ENCODE measurements at regions not wholly inside any gene's neighbourhood (a gene's known extent, or its start where the extent isn't known, plus 50 kb on each side); places are given as distances from the start of the nearest gene placed in this dataset.

DNA sequence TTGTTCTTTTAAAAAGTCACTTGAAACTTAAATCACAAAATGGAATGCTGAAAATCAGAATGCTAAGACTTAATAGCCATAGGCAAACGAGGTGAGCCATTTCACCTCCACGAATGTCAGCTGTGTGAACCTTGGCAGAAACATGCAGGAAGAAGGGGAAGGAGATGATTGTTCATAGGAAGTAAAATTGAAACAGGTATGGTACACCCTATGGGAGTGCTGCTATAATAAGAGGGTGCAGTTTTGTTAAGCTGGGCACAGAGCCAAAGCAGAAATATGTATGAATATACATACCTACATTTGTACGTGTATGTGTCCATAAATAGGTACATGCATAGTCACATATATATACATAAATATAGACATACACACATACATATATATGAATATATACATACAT, 51.0 kb upstream of the SPINK5 start:
- H3K36me3 Mint-ChIP-seq (ENCODE audit: low read depth), result no peaks in the 10 kb centered on the region
- Histone ChIP-seq H3K27ac (ENCODE audit: low read depth in 1 of 2, low read length in 2 of 2) (no peak overlapping the region), H3K4me3 (ENCODE audit: low read length) (no peak overlapping the region), H3K36me3 (ENCODE audit: insufficient read depth, low read length) (no peaks in the 10 kb centered on the region), H3K4me1 (ENCODE audit: insufficient read depth, low read length) (no peaks in the 10 kb centered on the region), H3K27me3 (ENCODE audit: control insufficient read depth in 1 of 2, insufficient read depth in 2 of 2, low read length in 2 of 2) (no peaks in the 10 kb centered on the region), H3K9me3 (ENCODE audit: control insufficient read depth in 1 of 2, insufficient read depth in 1 of 2, low read length in 2 of 2) (peaks cover 0 to 4% of the 10 kb centered on the region in 2 experiments)
- ChIA-PET POLR2A (no interaction called here), CTCF (interaction anchor here (0.6 kb wide), 1 partner anchor 759 kb away, joined by 3 read pairs; no protein-coding TSS in a partner anchor)
- no peaks in the 10 kb centered on the region for H3K4me1 Mint-ChIP-seq (ENCODE audit: low read depth)
- H3K27ac Mint-ChIP-seq, result no peak overlapping the region
- intact Hi-C loops (cut with DNase I, micrococcal nuclease), result no loop called here
- H3K9me3 Mint-ChIP-seq, result peaks cover 6% of the 10 kb centered on the region
- H3K4me3 Mint-ChIP-seq, result no peak overlapping the region
- no peak for DNase-seq
- TF ChIP-seq, protein P1, sequence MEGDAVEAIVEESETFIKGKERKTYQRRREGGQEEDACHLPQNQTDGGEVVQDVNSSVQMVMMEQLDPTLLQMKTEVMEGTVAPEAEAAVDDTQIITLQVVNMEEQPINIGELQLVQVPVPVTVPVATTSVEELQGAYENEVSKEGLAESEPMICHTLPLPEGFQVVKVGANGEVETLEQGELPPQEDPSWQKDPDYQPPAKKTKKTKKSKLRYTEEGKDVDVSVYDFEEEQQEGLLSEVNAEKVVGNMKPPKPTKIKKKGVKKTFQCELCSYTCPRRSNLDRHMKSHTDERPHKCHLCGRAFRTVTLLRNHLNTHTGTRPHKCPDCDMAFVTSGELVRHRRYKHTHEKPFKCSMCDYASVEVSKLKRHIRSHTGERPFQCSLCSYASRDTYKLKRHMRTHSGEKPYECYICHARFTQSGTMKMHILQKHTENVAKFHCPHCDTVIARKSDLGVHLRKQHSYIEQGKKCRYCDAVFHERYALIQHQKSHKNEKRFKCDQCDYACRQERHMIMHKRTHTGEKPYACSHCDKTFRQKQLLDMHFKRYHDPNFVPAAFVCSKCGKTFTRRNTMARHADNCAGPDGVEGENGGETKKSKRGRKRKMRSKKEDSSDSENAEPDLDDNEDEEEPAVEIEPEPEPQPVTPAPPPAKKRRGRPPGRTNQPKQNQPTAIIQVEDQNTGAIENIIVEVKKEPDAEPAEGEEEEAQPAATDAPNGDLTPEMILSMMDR (IDR thresholded peaks at IDR 0.05), result no peak
- no peak for ATAC-seq (ENCODE audit: poor library complexity)
- H3K27me3 Mint-ChIP-seq, result no peaks in the 10 kb centered on the region

DNA sequence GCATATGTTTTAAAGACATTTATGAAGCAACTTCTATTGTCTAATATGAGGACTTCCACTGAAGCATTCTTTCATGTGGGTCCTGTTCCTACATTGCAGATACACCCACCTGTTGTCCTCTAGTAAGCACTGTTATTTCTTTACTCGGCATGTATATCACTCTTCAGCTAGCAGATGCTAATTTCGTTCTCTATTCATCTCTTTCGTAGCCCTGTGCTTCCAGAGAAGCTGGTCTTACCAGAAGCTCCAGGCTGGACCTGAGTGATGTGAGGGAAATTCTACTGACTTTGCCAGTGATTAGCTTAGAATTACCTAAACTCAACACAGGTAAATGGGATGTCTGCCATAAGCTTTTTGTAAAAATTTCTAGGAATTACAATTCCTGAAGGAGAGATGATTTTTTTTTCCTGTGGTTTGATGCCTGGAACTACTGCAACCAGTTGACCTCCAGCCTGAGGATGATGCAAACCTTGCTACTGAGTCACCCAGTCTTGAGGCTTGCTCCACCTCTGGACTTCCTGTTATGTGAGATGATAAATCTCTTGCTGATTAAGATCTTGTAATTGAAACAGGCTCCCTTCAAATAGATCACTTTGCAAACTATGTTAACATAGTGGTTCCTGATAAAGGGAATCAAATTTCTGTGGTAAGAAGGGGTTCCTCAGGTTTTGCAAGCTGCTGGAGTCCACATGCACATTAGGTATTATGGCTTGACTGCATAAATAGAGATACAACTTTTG, 52.2 kb upstream of the SPINK5 start:
- DNase-seq, result peak in 2 of 14 experiments; percentile 6
- Histone ChIP-seq H3K36me3 (ENCODE audit: insufficient read depth, low read length) (no peaks in the 10 kb centered on the region), H3K27ac (ENCODE audit: low read depth in 1 of 2, low read length in 2 of 2) (no peak overlapping the region), H3K4me3 (ENCODE audit: low read length) (no peak overlapping the region), H3K27me3 (ENCODE audit: control insufficient read depth in 1 of 2, insufficient read depth in 2 of 2, low read length in 2 of 2) (no peaks in the 10 kb centered on the region), H3K4me1 (ENCODE audit: insufficient read depth, low read length) (no peaks in the 10 kb centered on the region), H3K9me3 (ENCODE audit: control insufficient read depth in 1 of 2, insufficient read depth in 1 of 2, low read length in 2 of 2) (peaks cover 0 to 4% of the 10 kb centered on the region in 2 experiments)
- H3K27me3 Mint-ChIP-seq, result no peaks in the 10 kb centered on the region
- ATAC-seq (ENCODE audit: poor library complexity), result no peak
- TF ChIP-seq, protein P1 (IDR thresholded peaks at IDR 0.05), result no peak
- no peaks in the 10 kb centered on the region for H3K36me3 Mint-ChIP-seq (ENCODE audit: low read depth)
- ChIA-PET POLR2A (no interaction called here), CTCF (no interaction called here)
- no peaks in the 10 kb centered on the region for H3K4me1 Mint-ChIP-seq (ENCODE audit: low read depth)
- no peak overlapping the region for H3K4me3 Mint-ChIP-seq
- intact Hi-C loops (cut with DNase I, micrococcal nuclease), result no loop called here
- H3K9me3 Mint-ChIP-seq, result peaks cover 6% of the 10 kb centered on the region
- no peak overlapping the region for H3K27ac Mint-ChIP-seq

GRCh38 chr5:148005788-148006520, 57.8 kb upstream of the SPINK5 start:
- H3K9me3 ChIP-seq (ENCODE audit: control insufficient read depth in 1 of 2, insufficient read depth in 1 of 2, low read length in 2 of 2), result peaks cover 15 to 17% of the 10 kb centered on the region in 2 experiments
- Mint-ChIP-seq H3K4me1 (ENCODE audit: low read depth) (no peaks in the 10 kb centered on the region), H3K9me3 (peaks cover 14% of the 10 kb centered on the region), H3K36me3 (ENCODE audit: low read depth) (no peaks in the 10 kb centered on the region), H3K27me3 (no peaks in the 10 kb centered on the region), H3K4me3 (no peak overlapping the region), H3K27ac (no peak overlapping the region)
- intact Hi-C loops (cut with DNase I, micrococcal nuclease), result no loop called here
- no peak overlapping the region for H3K27ac ChIP-seq (ENCODE audit: low read depth in 1 of 2, low read length in 2 of 2)
- DNase-seq, result peak in 1 of 14 experiments; percentile 4
- no peaks in the 10 kb centered on the region for H3K36me3 ChIP-seq (ENCODE audit: insufficient read depth, low read length)
- TF ChIP-seq, protein P1 (IDR thresholded peaks at IDR 0.05), result no peak
- no peak for ATAC-seq (ENCODE audit: poor library complexity)
- POLR2A ChIA-PET, result no interaction called here
- H3K27me3 ChIP-seq (ENCODE audit: control insufficient read depth in 1 of 2, insufficient read depth in 2 of 2, low read length in 2 of 2), result no peaks in the 10 kb centered on the region
- H3K4me1 ChIP-seq (ENCODE audit: insufficient read depth, low read length), result no peaks in the 10 kb centered on the region
- no peak overlapping the region for H3K4me3 ChIP-seq (ENCODE audit: low read length)
- CTCF ChIA-PET, result no interaction called here

Data from CD4-positive, alpha-beta T cell (primary cell).